Type B pancreatic cell (in vitro differentiated cells): ENCODE measurements at regions not wholly inside any gene's neighbourhood (a gene's known extent, or its start where the extent isn't known, plus 50 kb on each side); places are given as distances from the start of the nearest gene placed in this dataset.
"Not testable (repeated sequence)": the region's sequence is repeated elsewhere in the genome, so short reads cannot be mapped to it uniquely, and the experiment has no call there.

ENCODE experiments used
- DNase-seq: peaks from one replicate; pipeline ENCODE4 v3.0.0; 2021; ENCODE audit warnings: mixed read lengths; ENCODE audit not compliant: unreplicated experiment; ENCODE audit errors: extremely low spot score
- H3K27ac Mint-ChIP-seq: 2 replicates; pipeline ENCODE4 v1.8.0; 2021; ENCODE audit warnings: mild to moderate bottlenecking, mixed read lengths
- H3K27me3 Mint-ChIP-seq: 2 replicates; pipeline ENCODE4 v1.8.0; 2021; ENCODE audit warnings: mixed read lengths
- H3K36me3 Mint-ChIP-seq: 2 replicates; pipeline ENCODE4 v1.8.0; 2021; ENCODE audit warnings: mixed read lengths
- H3K4me1 Mint-ChIP-seq: one replicate; pipeline ENCODE4 v1.8.0; 2021; ENCODE audit warnings: mixed read lengths; ENCODE audit not compliant: unreplicated experiment
- H3K4me3 Mint-ChIP-seq: 2 replicates; pipeline ENCODE4 v1.8.0; 2021; ENCODE audit warnings: mild to moderate bottlenecking, mixed read lengths
- H3K9me3 Mint-ChIP-seq: 2 replicates; pipeline ENCODE4 v1.8.0; 2021; ENCODE audit warnings: mixed read lengths
- TF ChIP-seq, protein P1 (sequence below): fragments of 200-600 bp; sonication (generic); conservative IDR thresholded peaks from 2 replicates; pipeline ENCODE4 v1.5.0; 2021; ENCODE audit warnings: antibody characterized with exemption, mild to moderate bottlenecking

DNA sequence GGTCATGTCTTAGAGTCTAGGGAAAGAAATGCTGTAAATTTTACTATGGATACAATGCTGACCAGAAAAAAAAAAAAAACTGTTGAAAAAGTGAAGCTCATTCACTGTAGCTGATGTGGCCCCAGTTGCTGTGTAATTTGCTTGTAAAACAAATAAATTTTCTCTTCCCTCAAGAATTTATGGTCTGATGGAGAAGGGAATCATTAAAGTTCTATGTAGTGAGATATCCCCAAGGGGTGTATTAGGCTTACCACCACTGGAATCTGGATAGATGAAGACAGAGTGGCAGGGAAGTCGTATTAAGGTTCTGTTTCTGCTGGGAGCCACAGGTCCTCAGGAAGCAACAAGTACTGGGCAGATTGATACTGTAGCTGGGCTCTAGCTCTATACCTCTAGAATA, 860.0 kb downstream of the LTN1 start:
- Mint-ChIP-seq H3K27me3 (no peaks in the 10 kb centered on the region), H3K4me1 (no peaks in the 10 kb centered on the region), H3K27ac (no peak overlapping the region), H3K9me3 (peaks cover 10% of the 10 kb centered on the region), H3K36me3 (no peaks in the 10 kb centered on the region), H3K4me3 (no peak overlapping the region)
- TF ChIP-seq, protein P1, sequence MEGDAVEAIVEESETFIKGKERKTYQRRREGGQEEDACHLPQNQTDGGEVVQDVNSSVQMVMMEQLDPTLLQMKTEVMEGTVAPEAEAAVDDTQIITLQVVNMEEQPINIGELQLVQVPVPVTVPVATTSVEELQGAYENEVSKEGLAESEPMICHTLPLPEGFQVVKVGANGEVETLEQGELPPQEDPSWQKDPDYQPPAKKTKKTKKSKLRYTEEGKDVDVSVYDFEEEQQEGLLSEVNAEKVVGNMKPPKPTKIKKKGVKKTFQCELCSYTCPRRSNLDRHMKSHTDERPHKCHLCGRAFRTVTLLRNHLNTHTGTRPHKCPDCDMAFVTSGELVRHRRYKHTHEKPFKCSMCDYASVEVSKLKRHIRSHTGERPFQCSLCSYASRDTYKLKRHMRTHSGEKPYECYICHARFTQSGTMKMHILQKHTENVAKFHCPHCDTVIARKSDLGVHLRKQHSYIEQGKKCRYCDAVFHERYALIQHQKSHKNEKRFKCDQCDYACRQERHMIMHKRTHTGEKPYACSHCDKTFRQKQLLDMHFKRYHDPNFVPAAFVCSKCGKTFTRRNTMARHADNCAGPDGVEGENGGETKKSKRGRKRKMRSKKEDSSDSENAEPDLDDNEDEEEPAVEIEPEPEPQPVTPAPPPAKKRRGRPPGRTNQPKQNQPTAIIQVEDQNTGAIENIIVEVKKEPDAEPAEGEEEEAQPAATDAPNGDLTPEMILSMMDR: no peak
- no peak for DNase-seq

DNA sequence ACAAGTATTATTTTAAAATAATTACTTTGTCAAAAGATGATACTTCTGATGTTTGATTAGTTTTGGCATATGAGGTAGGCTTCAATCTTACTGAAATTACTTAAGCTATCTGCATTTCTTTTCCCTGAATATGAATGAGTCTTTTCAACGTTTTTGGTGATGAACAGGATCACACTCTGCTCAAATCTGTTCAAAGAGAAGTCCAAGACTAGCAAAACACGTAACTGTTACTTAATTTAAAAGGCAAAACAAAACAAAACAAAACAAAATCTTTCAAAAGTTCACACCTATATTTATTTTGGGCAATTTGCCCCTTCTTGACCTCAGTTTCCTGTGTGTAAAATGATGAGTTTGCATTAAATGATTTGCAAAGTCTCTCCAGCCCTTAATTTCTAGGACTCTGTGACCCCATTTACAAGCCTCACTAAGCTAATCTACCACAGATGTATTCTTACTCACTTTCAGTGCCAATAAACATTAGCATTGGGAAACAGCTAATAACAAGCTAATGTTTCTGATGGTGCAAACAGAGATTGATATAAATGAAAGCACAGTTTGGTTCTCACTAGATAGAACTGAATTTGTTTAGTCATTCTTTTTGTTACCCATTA, 865.4 kb downstream of the LTN1 start:
- no peak overlapping the region for H3K4me3 Mint-ChIP-seq

DNA sequence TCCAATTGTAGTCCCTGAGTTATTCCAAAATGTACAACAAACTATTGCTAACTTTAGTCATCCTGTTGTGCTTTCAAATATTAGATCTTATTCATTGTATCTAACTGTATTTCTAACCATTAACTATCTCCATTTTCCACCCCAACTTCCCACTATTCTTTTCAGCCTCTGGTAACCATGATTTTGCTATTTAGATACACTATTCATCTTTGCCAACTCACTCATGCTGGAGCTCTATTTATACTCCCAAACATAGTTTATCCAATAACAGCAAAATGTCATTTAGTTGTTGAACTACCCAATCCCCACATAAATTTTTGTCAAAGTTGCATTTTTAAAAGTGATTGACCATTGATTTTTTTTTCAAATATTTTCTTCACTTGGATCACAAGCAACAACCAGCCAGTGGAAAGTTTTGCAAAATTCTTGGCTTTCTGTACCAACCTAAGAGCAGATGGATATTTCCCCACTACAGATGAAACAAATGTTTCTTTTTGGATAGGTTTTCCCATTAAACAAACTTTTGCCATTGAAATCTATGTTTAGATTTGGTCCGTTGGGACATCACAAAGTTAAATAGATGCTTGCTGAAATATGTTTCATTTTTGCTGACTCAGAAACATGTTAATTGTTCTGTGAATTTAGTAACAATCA, 866.0 kb downstream of the LTN1 start:
- Mint-ChIP-seq H3K27me3 (no peaks in the 10 kb centered on the region), H3K36me3 (no peaks in the 10 kb centered on the region), H3K4me3 (no peak overlapping the region), H3K27ac (no peak overlapping the region), H3K4me1 (no peaks in the 10 kb centered on the region), H3K9me3 (peaks cover 7% of the 10 kb centered on the region)
- TF ChIP-seq, protein P1: no peak
- no peak for DNase-seq

More for the DNA sequence above, 865.4 kb downstream of the LTN1 start:
- Mint-ChIP-seq H3K27me3 (no peaks in the 10 kb centered on the region), H3K4me1 (no peaks in the 10 kb centered on the region), H3K9me3 (peaks cover 7% of the 10 kb centered on the region), H3K27ac (no peak overlapping the region), H3K36me3 (no peaks in the 10 kb centered on the region)
- no peak for DNase-seq
- TF ChIP-seq, protein P1: no peak

DNA sequence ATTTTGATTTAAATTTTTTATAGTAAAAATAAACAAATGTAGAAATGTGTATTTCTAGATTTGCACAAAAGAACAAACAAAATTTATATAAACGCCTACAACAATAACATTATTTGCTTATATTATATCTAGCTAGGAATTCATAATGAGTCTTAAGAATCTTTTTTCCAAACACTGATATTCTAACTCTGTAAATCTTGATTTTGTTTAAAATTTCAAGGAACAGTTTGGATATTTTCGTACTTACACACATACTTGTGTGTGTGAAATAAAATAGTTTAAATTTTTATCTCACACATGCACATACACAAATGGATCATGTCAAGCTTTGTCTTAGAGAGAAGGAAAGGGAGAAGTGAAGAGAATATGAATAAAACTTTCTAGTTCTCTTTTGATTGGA, 868.1 kb downstream of the LTN1 start:
- H3K4me1 Mint-ChIP-seq: no peaks in the 10 kb centered on the region
- H3K36me3 Mint-ChIP-seq: no peaks in the 10 kb centered on the region
- TF ChIP-seq, protein P1: no peak
- no peak overlapping the region for H3K4me3 Mint-ChIP-seq
- H3K9me3 Mint-ChIP-seq: peaks cover 7% of the 10 kb centered on the region
- H3K27ac Mint-ChIP-seq: no peak overlapping the region
- DNase-seq: no peak
- no peaks in the 10 kb centered on the region for H3K27me3 Mint-ChIP-seq

DNA sequence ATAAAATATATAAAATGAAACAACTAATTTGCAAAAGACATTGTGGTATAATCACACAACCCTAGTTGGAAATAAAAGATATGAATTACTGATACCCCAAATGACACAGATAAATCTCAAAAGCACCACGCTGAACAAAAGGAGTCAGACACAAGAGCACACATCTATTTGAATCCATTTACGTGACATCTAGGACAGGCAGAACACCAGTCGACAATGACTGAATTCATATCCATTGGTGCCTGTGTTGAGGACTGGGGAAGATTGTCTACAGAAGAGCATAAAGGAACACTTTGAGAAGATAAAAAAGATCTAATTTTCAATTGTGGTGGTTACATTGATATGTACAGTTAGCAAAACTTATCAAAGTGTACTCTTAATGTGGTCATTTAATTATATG, 874.1 kb downstream of the LTN1 start:
- peaks cover 4% of the 10 kb centered on the region for H3K36me3 Mint-ChIP-seq
- no peaks in the 10 kb centered on the region for H3K27me3 Mint-ChIP-seq
- TF ChIP-seq, protein P1: no peak
- H3K4me1 Mint-ChIP-seq: no peaks in the 10 kb centered on the region
- H3K27ac Mint-ChIP-seq: no peak overlapping the region
- H3K9me3 Mint-ChIP-seq: no peaks in the 10 kb centered on the region
- no peak overlapping the region for H3K4me3 Mint-ChIP-seq
- DNase-seq: no peak

DNA sequence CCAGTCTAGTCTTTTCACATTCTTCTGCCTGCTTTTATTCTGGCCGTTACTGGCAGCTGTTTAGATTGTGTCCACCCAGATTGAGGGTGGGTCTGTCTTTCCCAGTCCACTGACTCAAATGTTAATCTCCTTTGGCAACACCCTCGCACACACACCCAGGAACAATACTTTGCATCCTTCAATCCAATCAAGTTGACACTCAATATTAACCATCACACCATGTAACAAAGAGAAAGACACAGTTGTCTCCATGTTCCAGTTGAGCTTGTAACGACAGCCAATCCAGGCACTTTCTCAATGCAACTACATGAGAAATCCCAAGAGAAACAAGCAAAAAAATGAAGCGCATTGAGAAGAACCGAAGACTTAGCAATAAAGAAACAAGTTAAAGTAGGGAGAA, 877.7 kb downstream of the LTN1 start:
- peaks cover 18% of the 10 kb centered on the region for H3K4me1 Mint-ChIP-seq
- not testable (repeated sequence) for H3K4me3 Mint-ChIP-seq, H3K27me3 Mint-ChIP-seq, H3K27ac Mint-ChIP-seq, H3K9me3 Mint-ChIP-seq, DNase-seq, H3K36me3 Mint-ChIP-seq
